ENCODE measurements at regions not wholly inside any gene's neighbourhood (a gene's known extent, or its start where the extent isn't known, plus 50 kb on each side); places are given as distances from the start of the nearest gene placed in this dataset.

- ChIA-PET POLR2A (ENCODE audit: unreplicated experiment) (no interaction called here), CTCF (no interaction called here)
- no peaks in the 10 kb centered on the region for H3K4me1 ChIP-seq (ENCODE audit: insufficient read depth, low read length)
- H3K9ac ChIP-seq (ENCODE audit: low read length), result no peak overlapping the region
- no peaks in the 10 kb centered on the region for H3F3A ChIP-seq (ENCODE audit: low read length, unreplicated experiment)
- H4K20me1 ChIP-seq (ENCODE audit: low read length), result no peaks in the 10 kb centered on the region
- BruUV-seq (replicated peaks), result no TSS peak
- no peaks in the 10 kb centered on the region for H3K9me3 ChIP-seq (ENCODE audit: low read length)
- no peaks in the 10 kb centered on the region for H3K36me3 ChIP-seq (ENCODE audit: low read depth, low read length)
- no peak for DNase-seq
- H3K79me2 ChIP-seq (ENCODE audit: low read length), result no peaks in the 10 kb centered on the region
- H3K27me3 ChIP-seq (ENCODE audit: low read length), result no peaks in the 10 kb centered on the region
- TF ChIP-seq EZH2 (IDR thresholded peaks at IDR 0.05; ENCODE audit: low read length, unreplicated experiment) (no peak), EZH2phosphoT487 (IDR thresholded peaks at IDR 0.05; ENCODE audit: borderline replicate concordance, low read length) (no peak), CTCF (conservative IDR thresholded peaks at IDR 0.05; ENCODE audit: low read depth, low read length) (no peak)
- no peak for ATAC-seq
- intact Hi-C loops (cut with micrococcal nuclease), result no loop called here
- H2AFZ ChIP-seq (ENCODE audit: low read length), result no peak overlapping the region
- no peaks in the 10 kb centered on the region for H3K9me2 ChIP-seq (replicated peaks; ENCODE audit: low read length)
- no peak overlapping the region for H3K27ac ChIP-seq (ENCODE audit: low read length)
- H3K4me2 ChIP-seq (ENCODE audit: low read length), result no peak overlapping the region
- H3K4me3 ChIP-seq (ENCODE audit: low read length), result no peak overlapping the region
Observed at GRCh38 chr10:3273966-3274365, 101.4 kb upstream of the PITRM1 start.

GRCh38 chr10:3272300-3272699, 99.7 kb upstream of the PITRM1 start:
- CTCF ChIA-PET, result no interaction called here

More at GRCh38 chr10:3272300-3272699, 99.7 kb upstream of the PITRM1 start:
- no TSS peak for BruUV-seq (replicated peaks)
- Histone ChIP-seq H3K9me2 (replicated peaks; ENCODE audit: low read length) (no peaks in the 10 kb centered on the region), H3K9ac (ENCODE audit: low read length) (no peak overlapping the region), H3K79me2 (ENCODE audit: low read length) (no peaks in the 10 kb centered on the region), H3K4me3 (ENCODE audit: low read length) (no peak overlapping the region), H3K4me1 (ENCODE audit: insufficient read depth, low read length) (no peaks in the 10 kb centered on the region), H3F3A (ENCODE audit: low read length, unreplicated experiment) (no peaks in the 10 kb centered on the region), H2AFZ (ENCODE audit: low read length) (no peak overlapping the region), H3K36me3 (ENCODE audit: low read depth, low read length) (no peaks in the 10 kb centered on the region), H3K27ac (ENCODE audit: low read length) (no peak overlapping the region), H3K9me3 (ENCODE audit: low read length) (no peaks in the 10 kb centered on the region), H3K27me3 (ENCODE audit: low read length) (no peaks in the 10 kb centered on the region), H3K4me2 (ENCODE audit: low read length) (no peak overlapping the region), H4K20me1 (ENCODE audit: low read length) (no peaks in the 10 kb centered on the region)
- POLR2A ChIA-PET (ENCODE audit: unreplicated experiment), result no interaction called here
- intact Hi-C loops (cut with micrococcal nuclease), result no loop called here
- TF ChIP-seq CTCF (conservative IDR thresholded peaks at IDR 0.05; ENCODE audit: low read depth, low read length) (no peak), EZH2 (IDR thresholded peaks at IDR 0.05; ENCODE audit: low read length, unreplicated experiment) (no peak), EZH2phosphoT487 (IDR thresholded peaks at IDR 0.05; ENCODE audit: borderline replicate concordance, low read length) (no peak)
- no peak for DNase-seq
- no peak for ATAC-seq

Measured in PC-3 (cell line).